HepG2 (cell line): ENCODE measurements at regions not wholly inside any gene's neighbourhood (a gene's known extent, or its start where the extent isn't known, plus 50 kb on each side); places are given as distances from the start of the nearest gene placed in this dataset.

Source experiments
- CBFB ChIP-seq: sonication (generic); formaldehyde crosslinking; IDR thresholded peaks from 2 replicates; pipeline ENCODE4 v1.4.0; 2020; ENCODE audit warnings: missing genetic modification reagents
- CTCF ChIP-seq: sonication (generic); formaldehyde crosslinking; IDR thresholded peaks from 2 replicates; pipeline ENCODE4 v1.5.0; 2020; ENCODE audit warnings: mild to moderate bottlenecking, missing genetic modification reagents, moderate library complexity
- ETV6 ChIP-seq: sonication (generic); formaldehyde crosslinking; conservative IDR thresholded peaks from 2 replicates; pipeline ENCODE4 v1.4.0; 2020; ENCODE audit warnings: missing genetic modification reagents
- KAT7 ChIP-seq: IDR thresholded peaks from 2 replicates; pipeline ENCODE4 v1.6.1; 2018; ENCODE audit warnings: borderline replicate concordance, missing compliant biosample characterization
- MYNN ChIP-seq: sonication (generic); formaldehyde crosslinking; IDR thresholded peaks from 2 replicates; pipeline ENCODE4 v1.4.0; 2020; ENCODE audit warnings: mild to moderate bottlenecking, low read depth, missing genetic modification reagents
- YY1 ChIP-seq: IDR thresholded peaks from 2 replicates; pipeline ENCODE4 v1.6.1; 2011; ENCODE audit warnings: low read length, low read depth, moderate library complexity, mild to moderate bottlenecking; ENCODE audit not compliant: insufficient read depth, insufficient replicate concordance
- ZFP62 ChIP-seq: sonication (generic); formaldehyde crosslinking; IDR thresholded peaks from 2 replicates; pipeline ENCODE4 v1.4.0; 2020; ENCODE audit warnings: missing genetic modification reagents
- ZNF317 ChIP-seq: sonication (generic); formaldehyde crosslinking; IDR thresholded peaks from 2 replicates; pipeline ENCODE4 v1.5.0; 2020; ENCODE audit warnings: mild to moderate bottlenecking, missing genetic modification reagents
- ZNF431 ChIP-seq: sonication (generic); formaldehyde crosslinking; IDR thresholded peaks from 2 replicates; pipeline ENCODE4 v1.9.0; 2022; ENCODE audit warnings: missing genetic modification reagents, low read depth, mild to moderate bottlenecking, borderline replicate concordance

DNA sequence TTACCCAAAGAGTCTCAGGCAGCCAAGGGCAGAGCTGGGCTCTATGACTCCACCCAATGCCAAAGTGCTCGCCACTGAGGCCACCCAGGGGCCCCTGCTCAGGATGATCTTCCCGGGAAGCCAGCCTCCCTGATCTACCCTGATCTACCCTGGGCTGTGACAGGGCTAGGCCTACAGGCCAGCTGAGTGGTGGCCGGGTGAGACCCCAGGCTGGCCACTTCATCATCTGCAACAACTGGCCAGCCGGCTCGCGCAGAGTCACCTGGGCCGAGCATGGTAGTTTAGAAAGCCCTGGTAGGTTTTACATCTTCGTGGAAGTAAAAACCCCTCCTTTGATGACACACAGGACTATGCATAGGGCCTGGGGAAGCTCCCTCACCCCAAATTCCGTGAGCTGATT lies 276.3 kb downstream of the NDUFA10 start:
- TF ChIP-seq ETV6 (CRISPR knock-in tag) (no peak), ZNF317 (CRISPR knock-in tag) (no peak), KAT7 (CRISPR knock-in tag) (no peak), ZFP62 (CRISPR knock-in tag) (no peak), CTCF (CRISPR knock-in tag) (no peak), CBFB (no peak), YY1 (no peak), MYNN (CRISPR knock-in tag) (no peak), ZNF431 (CRISPR knock-in tag) (no peak)
